ENCODE measurements at regions not wholly inside any gene's neighbourhood (a gene's known extent, or its start where the extent isn't known, plus 50 kb on each side); places are given as distances from the start of the nearest gene placed in this dataset.

DNA sequence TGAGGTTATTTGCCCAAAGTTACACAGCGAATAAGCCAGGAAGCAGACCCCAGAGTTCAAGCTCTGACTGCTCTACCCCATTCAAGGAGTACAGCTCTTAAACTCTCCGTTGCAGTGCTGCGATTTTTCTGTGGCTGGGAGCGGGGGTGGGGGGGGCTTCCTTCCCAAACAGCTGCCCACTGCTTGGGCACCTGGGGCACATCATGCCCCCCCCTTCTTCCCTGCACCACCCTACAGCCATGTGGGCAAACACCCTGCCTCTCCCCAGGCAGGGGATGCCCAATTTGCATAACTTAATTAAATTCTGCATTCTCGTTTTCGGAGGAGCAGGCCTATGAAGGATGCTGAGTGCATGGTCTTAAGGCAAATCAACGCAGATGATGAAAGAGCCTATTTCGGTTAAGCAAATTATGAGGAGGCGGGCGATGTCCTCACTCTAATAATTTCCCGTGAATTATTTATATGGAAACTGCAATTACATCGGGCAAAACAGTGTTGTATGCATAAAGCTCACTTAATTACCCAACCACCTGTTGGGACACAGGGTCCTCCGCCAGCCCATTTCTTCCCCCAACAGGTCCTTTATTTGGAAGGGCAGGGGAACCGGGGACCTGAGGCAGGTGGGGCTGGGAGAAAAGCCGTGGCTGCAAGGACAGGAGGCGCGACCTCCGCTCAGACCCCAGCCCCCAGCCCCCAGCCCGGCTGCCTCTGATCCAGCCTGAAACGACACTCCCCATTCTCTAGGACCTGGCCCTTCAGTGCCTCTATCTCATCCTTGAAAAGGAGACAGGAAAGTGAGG lies 610.5 kb downstream of the BUD13 start:
- no peak for DNase-seq (ENCODE audit: low read depth in 2 of 2)

GRCh38 chr11:116148645-116149044 lies 624.1 kb downstream of the BUD13 start:
- no peak for DNase-seq (ENCODE audit: low read depth in 2 of 2)

DNA sequence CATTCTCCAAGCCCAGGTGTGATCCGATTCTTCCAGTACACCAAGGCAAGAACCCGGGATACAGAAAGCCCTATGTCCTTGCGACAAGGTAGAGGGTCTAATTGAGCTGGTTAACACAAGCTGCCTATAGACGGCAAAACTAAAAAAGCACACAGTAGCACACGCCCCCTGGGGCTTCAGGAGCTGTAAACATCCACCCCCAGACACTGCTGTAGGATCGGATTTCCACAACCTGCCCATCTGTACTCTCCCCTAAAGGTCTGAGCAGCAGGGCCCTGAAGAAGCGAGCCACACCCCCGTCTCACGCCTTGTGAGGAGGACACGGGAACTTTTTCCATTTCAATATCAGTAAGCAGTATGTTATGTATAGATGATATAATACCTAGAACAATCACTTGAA lies 624.7 kb downstream of the BUD13 start:
- DNase-seq (ENCODE audit: low read depth in 2 of 2), result no peak

- DNase-seq (ENCODE audit: low read depth in 2 of 2), result no peak
These were observed 627.5 kb downstream of the BUD13 start for GRCh38 chr11:116145187-116145865.

- no peak for DNase-seq (ENCODE audit: low read depth in 2 of 2)
These were observed 628.3 kb downstream of the BUD13 start for GRCh38 chr11:116144387-116144958.

DNA sequence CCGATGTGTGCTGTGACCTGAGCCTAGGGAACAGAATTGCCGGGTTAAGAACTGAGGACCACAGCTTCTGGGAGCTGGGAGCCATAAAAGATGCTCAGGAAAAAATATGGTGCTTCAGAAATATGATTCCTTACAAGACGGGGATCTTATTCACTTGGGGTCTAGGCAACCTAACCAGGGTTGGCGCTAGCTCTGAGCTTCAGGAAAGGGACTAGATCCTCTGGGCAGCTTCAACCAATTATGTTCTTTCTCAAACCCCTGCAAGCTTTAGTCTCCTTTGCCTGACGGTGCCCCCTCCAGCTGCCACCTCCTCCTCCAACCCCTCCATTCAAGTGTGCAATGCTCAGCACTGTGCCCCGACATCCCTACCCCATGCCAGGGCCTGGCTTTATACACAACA lies 634.1 kb upstream of the CADM1 start:
- no peak for DNase-seq (ENCODE audit: low read depth in 2 of 2)

DNA sequence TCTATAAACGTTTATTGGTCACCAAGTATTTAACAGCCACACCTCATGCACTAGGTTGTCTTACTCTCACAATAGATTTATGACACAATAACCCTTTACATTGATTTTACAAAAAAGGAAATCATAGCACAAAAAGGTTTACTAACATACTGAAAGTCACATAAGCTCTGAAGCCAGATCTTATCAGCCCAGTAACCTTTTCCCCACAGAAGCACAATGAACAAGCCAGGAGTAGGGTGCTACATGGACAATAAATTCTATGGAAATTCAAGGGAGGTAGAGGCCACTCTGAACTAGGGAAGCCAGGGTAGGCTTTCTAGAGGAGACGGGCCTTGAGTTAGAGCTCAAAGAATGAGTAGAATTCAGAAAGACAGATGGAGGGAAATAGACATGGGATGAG lies 633.5 kb upstream of the CADM1 start:
- no peak for DNase-seq (ENCODE audit: low read depth in 2 of 2)

DNA sequence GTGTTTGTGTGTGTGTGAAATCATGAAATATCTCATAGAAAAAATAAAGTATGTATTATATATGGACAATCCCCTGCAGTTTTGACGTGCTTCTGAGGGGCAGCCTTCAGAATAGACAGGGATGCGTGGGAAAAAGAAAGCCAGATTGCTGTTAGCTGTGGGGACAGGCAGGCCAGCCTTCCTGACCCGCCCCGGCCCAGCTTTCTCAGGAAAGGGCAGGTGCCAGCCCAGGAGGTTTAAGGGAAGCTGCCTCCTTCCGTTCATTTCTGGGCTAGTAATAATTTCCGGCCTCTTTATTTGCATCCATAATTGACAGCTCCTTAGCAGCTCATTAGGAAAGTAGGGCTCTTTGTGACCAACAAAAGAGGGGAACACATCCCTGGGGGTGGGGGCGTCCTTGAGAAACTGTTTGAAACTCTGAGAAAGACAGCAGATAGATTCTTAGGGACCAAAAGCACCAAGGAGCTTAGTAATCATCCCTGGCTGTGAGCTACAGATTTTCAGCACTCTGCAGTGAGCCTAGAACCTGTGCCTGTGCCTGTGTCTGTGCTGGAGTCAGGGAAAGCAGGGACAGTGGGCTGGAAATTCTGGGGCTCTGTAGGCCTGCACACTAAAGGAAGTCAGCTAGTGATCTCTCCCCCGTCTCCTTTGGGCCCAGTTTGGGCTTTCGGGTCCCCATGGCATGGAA lies 632.9 kb upstream of the CADM1 start:
- DNase-seq (ENCODE audit: low read depth in 2 of 2), result no peak

- DNase-seq (ENCODE audit: low read depth in 2 of 2), result no peak
These were observed 631.7 kb upstream of the CADM1 start for GRCh38 chr11:116135891-116136290.

- DNase-seq (ENCODE audit: low read depth in 2 of 2), result no peak
These were observed 630.2 kb upstream of the CADM1 start for GRCh38 chr11:116134450-116134849.

GRCh38 chr11:116132273-116132978 lies 628.2 kb upstream of the CADM1 start:
- no peak for DNase-seq (ENCODE audit: low read depth in 2 of 2)

DNA sequence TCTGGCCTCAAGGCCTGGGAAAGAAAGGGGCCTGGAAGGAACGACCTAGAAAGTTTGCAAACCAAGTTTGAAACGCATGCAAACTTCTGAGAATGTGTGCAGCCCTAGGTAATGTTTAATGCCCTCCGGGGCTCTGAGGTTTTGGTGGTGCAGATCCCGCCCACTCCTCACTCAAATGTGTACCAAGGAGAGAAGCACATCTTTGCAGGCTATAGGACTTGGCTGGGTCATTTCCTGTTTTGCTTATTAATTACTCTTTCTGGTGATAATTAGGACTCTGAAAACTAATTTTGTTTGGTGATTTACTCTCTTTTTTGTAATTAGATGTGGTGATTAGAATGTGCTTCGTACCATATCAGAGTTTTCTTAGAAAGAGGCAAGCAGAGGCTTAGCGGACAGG lies 625.9 kb upstream of the CADM1 start:
- DNase-seq (ENCODE audit: low read depth in 2 of 2), result no peak

DNA sequence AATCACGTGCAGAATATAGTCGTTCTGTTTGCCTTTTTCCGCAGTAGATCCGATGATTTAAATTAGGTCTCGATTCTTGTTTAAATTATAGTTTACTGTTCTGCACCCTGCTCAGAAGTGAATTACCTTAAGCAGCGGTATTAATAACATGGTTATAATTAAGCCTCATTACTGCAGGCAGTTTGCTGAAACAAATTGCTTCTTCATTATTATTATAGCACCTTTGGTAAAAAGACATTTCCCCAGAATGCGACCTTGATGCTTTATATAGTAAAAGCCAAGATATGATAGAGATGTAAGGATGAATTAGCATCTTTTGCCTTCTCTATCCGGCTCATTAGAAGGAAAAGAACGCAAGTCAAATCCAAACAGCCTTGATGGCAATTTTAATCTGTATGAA lies 625.2 kb upstream of the CADM1 start:
- DNase-seq (ENCODE audit: low read depth in 2 of 2), result no peak

DNA sequence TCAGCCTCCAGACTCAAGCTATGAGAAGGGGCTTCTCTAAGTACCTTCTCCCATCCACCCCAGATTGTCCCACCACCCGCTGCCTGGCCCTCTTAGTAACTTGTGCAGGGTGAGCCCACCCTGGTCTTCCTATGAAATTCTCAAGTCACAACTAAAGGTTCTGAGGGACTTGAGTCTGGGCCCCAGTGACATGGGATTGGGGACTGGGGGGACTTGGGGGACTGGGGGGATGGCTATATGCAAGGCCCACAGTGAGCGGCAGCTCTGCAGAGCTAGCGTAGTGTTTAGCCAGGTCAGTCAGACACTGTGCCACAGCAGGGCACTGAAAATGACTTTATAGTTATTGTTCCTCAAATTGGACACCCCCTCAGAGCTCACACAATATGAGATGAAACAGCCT lies 622.3 kb upstream of the CADM1 start:
- no peak for DNase-seq (ENCODE audit: low read depth in 2 of 2)

GRCh38 chr11:116124922-116125714 lies 620.9 kb upstream of the CADM1 start:
- DNase-seq (ENCODE audit: low read depth in 2 of 2), result no peak

- DNase-seq (ENCODE audit: low read depth in 2 of 2), result no peak
These were observed 619.5 kb upstream of the CADM1 start for GRCh38 chr11:116123739-116124138.

- DNase-seq (ENCODE audit: low read depth in 2 of 2), result no peak
These were observed 618.7 kb upstream of the CADM1 start for GRCh38 chr11:116122697-116123472.

- no peak for DNase-seq (ENCODE audit: low read depth in 2 of 2)
These were observed 614.9 kb upstream of the CADM1 start for GRCh38 chr11:116119158-116119557.

DNA sequence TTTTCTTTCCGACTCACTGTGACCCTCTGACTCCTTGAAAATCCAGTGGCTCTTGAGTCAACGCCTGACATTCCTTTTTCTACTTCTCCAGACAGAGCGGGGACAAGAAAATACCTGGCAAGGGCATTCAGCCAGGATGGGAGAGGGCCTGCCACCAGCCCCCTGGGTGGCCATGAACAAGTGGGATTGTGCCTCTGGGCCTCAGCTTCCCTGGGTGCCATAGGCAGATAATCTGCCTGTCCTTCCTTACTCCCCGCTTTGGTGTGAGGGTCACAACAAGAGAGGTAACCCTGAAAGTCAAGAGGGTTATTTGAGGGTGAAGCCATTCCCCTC lies 613.9 kb upstream of the CADM1 start:
- DNase-seq (ENCODE audit: low read depth in 2 of 2), result no peak

DNA sequence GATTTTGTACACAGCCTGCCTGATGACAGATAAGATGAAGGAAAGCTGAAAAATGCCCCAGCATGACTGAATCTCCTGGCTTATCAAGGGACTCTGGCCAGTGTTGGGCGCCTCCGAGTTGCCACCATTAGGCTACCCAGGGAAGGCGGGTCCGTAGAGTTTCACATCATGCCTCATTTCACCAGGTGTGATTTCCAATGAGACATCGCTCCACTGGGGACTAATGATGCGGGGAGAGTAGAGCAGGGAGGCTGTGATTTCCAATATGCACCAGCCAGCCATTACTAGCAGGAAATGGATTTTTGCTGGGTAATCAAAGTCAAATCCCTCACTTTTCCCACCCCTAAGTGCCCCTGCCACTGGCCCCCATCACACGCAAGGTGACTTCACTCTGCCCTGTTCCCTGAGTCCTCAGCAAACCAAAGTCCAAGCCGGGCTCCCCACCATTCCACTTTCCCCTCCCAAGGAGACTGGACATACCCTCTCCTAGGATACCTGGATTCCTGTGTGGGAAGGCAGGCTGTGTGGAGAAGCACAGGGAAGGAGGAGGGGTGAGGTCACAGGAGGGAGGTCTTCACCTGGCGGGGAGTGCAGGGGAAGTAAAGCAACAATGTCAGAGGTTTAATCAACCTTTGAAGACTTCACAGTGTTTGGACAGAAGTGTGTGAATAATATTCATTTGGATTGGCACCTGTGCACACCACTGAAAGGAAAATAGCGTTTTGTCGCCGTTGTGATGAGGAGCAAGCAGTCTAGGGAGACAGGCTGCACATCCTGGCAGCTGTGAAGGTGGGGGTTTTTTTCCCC lies 613.3 kb upstream of the CADM1 start:
- no peak for DNase-seq (ENCODE audit: low read depth in 2 of 2)
